HG03135 (cell line): ENCODE measurements at regions not wholly inside any gene's neighbourhood (a gene's known extent, or its start where the extent isn't known, plus 50 kb on each side); places are given as distances from the start of the nearest gene placed in this dataset.
"Not testable (repeated sequence)": the region's sequence is repeated elsewhere in the genome, so short reads cannot be mapped to it uniquely, and the experiment has no call there.

Experiments
- ATAC-seq: cut with Tn5 transposase; IDR thresholded peaks from one replicate; pipeline ENCODE4 v1.9.1; 2021; ENCODE audit warnings: mild to moderate bottlenecking, moderate library complexity; ENCODE audit not compliant: unreplicated experiment

DNA sequence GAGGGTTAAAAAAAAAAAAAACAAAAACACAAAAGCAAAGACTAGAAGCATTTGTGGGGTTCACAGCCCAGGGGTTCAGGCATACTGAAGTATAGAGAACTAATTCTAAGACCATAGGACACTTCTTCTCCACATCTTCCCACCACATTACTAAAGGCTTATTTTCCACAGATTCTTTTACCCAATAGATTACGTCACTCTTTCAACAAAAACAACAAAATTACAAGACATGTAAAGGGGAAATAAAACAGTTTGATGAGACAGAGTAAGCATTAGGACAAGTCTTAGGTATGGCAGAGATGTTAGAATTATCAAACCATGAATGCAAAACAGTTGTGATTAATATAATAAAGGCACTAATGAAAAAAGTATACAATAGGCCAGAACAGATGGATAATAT, 2013.7 kb downstream of the MRPL39 start:
- ATAC-seq: no peak

DNA sequence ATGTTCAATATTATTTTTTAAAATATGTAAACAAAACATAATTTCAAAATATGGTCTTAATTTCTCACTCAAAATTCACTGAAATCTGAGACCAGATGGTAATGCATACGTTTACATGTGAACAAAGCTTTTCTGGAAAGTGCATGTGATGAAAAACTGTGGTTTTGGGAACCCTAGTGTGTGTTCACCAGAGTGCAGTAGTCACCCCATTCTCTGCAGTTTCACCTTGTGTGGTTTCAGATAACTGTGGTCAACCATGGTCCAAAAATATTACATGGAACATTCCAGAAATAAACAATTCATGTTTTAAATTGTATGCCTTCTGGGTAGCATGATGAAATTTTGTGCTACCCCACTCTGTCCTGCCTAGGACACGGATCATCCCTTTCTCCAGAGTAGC, 2021.9 kb downstream of the MRPL39 start:
- no peak for ATAC-seq

DNA sequence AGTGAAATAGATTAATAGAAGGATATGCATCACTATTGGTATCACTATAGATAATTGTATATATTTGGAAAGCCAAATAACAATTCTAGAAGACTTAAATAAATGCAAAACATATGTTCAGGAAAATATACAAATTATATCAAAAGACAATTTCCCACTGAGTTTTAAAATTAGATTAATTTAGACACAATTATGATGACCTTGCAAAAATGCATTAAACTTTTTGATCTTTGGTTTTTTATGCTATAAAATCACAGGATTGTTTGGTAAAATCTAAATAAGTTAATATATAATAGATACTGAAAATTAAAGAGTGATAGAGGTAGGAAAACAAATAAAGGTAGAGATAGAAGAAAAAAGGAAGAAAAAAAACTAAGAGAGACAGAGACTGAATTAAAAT, 2027.7 kb downstream of the MRPL39 start:
- no peak for ATAC-seq

DNA sequence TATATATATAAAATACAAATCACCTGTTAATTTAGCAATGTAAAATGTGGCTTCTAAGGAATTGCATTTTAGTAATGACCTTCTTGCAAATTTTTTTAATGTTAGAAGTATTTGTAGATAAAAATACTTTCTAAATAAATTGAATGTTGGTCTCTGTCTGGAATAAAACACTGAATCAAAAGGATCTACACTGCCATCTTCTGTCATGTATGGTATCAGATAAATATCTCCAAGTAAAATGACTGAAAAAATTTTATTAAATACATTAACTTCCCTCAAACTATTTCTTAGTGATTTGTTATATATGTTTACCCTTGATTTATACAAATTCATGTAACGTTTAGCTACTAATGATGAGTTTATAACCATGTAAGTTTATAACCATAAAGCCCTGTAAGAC, 2029.3 kb downstream of the MRPL39 start:
- no peak for ATAC-seq

DNA sequence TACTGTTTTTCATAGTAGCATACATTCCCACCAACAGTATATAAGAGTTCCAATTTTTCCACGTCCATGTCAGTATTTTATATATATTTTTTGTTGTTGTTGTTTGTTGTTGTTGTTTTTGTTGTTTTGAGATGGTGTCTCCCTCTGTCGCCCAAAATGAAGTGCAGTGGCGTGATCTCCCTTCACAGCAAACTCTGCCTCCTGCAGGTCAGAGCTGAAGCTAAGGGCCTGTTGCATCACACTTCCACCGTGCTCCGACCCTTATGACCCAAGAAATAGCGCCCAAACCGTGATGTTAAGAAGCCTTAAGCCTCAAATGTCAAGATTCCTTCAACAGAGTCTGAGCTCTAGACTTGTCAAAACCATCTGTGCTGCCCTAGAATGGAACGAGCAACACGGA, 2032.3 kb downstream of the MRPL39 start:
- ATAC-seq: no peak

DNA sequence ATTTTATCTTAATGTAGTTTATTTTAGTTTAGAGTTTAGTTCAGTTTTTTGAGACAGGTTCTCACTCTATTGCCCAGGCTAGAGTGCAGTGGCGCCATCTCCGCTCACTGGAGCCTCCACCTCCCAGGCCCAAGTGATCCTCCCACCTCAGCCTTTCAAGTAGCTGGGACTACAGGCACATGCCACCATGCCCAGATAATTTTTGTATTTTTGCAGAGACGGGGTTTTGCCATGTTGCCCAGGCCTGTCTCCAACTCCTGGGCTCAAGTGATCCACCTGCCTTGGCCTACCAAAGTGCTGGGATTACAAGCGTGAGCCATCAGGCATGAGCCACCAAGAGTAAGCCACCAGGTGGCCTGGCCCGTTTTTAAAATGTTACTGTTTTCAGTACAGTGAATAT, 2058.4 kb downstream of the MRPL39 start:
- ATAC-seq: not testable (repeated sequence)

DNA sequence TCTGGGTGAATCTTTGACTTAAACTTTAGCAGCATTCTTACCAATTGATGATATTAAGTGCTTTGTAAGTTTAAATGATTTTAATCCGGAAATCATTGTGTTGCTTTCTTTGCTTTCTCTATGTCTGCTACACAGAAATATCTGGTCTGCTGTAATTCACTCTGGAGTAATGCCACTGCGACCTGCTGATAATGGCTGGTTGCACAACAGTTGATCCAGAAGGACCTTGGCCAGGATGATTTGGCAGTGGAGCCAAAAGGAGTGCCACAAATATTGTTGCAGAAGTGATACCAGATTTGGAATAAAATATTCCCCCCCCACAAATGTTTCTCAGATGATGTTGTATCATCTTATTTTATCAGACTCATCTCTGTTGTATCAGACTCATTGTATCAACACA, 2063.9 kb downstream of the MRPL39 start:
- ATAC-seq: no peak

DNA sequence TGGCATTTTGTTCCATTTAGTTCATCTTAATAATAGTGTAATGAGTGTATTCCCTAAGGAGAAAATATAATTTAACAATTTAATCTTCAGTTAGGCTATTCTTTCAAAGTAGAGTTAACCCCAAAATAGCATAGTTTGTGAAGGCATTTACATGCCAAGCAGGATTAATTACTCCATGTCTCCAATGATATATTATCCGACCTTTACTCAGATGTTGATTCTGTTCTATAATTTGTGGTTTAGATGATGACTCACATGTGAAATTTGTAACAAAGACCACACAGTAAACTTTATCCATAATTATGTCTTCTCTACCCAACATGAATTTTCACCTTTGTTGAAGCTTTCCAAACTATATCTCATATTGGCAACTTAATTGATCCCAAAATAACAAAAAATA, 2065.2 kb downstream of the MRPL39 start:
- ATAC-seq: no peak

DNA sequence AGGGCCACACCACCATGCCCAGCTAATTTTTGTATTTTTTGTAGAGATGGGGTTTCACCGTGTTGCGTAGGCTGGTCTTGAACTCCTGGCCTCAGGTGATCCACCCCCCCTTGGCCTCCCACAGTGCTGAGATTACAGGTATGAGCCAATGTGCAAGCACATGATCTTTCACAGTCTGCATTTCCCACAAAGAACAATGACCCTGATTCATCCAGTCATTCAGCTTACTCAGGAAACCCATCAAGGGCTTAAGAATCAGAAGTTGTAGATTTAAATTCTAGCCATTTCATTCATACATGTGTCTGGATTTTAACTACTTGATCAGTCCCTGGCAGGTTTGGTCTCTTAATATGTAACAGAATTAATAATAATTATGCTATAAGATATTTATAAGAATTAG, 2065.7 kb downstream of the MRPL39 start:
- no peak for ATAC-seq

DNA sequence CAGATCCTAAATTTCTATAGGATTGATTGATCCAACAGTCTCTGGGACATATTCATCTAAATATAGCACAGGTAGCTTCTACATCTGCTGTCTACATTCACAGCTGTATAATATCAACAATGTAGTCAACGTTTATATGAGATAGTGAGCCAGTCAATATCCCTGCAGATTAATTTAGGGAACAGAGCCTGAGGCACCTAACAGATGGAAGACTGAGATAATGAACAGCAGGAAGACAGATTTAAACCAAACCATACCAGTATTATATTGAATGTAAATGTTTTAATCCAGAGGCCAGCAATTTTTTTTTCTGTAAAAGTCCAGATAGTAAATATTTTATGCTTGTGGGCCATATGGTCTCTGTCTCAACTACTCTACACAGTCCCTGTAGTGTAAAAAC, 2072.4 kb downstream of the MRPL39 start:
- ATAC-seq: no peak

DNA sequence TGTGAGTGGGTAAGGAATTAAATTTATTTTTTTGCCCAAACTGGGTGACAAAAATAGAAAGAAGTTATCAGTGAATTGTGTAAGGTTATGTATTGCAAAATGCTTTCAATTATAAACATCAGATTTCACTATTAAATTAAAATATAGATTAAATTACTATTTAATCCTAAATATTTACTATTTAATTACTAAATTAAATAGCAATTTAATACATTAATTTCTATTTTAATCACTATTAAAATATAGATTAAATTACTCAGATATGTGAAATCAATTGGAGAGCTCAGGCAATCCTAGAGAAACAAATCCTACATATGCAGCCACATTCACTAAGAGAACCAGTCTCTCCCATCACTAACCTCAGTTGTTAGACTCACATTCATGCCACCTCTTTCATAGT, 2075.8 kb downstream of the MRPL39 start:
- ATAC-seq: no peak

DNA sequence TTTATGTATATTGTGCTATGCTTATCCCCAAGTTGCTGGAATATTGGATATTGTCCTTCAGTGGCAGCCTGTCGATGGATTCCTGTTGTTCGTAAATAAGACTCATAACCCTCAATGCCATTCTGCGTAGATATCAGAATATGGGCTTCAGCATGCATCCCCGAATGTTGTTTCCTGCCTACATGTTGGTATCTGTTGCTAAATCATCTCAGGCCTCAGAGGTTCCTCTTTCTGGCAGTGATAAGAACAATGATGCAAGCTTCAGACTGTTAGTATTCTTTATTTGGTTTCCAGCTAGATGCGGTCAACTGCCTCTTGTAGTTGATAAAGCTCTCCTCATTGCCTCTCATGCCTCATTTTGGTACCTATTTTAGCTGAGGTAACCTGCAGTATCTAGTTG, 2082.6 kb downstream of the MRPL39 start:
- ATAC-seq: no peak

DNA sequence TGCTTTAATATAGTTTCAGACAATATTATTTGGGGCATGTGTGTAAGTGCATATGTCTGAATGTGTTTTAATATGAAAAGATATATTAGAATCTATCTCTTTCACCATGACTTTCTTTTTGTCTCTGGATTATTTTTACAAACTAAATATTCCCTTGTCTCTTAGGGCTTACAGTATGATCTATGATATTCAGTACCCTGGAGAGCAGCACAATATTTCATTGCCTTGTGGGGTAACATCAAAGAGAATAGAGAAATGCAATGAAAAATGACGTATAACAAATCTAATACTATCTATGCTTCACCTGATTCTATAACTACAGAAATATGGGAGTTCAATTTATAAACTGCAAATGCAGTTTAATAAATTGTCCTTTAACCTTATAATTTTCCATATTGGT, 2084.5 kb downstream of the MRPL39 start:
- ATAC-seq: no peak

DNA sequence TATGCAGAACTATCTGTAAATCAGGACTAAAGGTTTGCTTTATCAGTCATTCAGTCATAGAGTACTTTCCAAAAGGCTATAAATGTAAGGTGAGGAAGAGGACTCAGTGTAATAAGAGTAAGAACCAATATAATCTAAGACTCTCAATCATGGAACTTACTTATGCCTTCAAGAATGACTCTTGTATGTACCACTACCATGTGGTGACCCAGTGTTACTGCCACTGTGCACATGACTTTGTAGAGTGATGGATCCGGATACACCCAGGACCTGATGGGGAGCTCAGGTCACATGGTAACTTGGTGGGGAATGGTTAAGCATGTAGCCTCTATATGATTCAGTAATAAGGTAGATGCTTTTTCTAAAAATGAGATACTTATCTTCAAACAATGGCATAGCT, 2099.8 kb downstream of the MRPL39 start:
- no peak for ATAC-seq

DNA sequence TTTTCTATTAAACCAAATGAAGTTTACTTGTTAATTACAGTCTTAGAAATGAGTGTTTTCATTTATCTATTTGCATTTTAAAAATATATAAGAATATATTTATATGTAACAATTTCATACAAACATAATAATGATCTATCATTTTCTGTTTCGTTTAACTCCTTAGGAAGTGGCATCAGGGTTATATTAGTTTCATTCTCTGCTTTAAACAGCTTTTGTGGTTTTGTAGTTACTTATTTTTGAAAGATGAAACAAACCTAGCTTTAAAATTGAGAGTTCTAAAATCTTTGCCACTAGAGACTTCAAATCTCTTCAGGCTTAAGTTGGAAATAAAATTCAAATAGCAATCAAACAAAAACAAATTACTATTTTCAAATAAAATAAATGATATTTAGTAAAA, 2110.6 kb downstream of the MRPL39 start:
- peak; percentile 90 for ATAC-seq

DNA sequence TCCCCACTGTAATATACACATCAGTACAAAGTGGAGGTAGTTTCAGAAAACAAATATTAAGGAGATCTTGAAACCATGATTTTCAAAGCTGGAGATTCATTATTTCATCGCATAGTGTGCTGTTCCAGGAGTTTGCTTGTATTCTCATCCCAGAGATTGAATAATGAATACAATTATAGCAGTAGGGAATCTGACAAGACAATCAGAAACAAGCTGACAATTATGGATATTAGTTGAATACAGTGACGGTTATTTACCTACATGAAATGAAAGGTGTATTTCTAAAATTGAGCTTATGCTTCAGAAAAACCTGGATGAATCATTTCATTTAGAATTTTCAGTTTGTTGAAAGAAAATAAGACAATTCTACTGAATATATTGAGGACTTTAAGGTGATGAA, 2119.0 kb downstream of the MRPL39 start:
- ATAC-seq: no peak

DNA sequence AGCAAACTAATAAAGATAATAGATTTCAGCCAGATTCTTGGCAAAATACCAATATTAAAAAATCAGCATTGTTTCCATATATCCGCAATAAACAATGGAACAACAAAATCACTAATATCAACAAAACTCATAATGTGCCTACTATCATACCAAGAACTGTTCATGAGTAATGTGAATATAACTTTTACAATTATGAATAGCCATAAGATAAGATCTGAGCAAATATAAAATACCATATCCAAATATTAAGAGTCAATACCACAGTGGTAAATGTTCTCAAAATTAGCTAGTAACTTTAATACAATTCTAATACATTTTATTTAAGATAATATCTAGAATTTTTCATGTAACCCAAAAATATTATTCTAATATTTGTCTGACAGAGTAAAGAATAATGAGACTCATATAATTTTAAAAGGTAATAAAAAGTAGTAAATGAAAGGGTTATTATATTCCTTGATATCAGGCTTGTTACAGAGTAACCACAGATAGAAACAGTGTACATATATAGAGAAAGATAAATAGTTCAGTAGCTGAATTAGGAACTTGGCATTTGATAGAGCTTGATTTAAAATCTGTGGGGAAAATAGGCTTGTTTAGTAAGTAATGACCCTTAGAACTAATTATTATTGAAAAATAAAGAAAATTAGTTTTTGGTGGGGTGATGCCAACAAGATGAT, 2126.6 kb downstream of the MRPL39 start:
- ATAC-seq: no peak

DNA sequence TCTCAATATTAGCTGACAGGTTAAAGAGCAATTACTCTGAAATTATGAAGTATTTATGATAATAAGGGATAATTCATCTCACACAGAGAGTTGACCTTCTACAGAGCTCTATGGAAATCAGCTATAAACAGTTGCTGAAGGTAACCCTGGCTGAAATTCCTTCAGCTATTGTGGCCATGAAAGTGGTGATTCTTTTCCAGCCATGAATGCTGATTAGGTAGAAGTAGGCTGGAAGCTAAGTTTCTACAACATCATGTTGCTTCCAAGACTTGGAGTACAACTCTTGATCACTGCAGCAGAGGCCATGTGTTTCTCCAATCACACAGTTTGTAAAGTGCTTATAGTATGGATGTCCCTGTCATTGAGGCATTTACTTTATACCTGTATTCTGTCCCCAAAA, 2128.9 kb downstream of the MRPL39 start:
- ATAC-seq: no peak

DNA sequence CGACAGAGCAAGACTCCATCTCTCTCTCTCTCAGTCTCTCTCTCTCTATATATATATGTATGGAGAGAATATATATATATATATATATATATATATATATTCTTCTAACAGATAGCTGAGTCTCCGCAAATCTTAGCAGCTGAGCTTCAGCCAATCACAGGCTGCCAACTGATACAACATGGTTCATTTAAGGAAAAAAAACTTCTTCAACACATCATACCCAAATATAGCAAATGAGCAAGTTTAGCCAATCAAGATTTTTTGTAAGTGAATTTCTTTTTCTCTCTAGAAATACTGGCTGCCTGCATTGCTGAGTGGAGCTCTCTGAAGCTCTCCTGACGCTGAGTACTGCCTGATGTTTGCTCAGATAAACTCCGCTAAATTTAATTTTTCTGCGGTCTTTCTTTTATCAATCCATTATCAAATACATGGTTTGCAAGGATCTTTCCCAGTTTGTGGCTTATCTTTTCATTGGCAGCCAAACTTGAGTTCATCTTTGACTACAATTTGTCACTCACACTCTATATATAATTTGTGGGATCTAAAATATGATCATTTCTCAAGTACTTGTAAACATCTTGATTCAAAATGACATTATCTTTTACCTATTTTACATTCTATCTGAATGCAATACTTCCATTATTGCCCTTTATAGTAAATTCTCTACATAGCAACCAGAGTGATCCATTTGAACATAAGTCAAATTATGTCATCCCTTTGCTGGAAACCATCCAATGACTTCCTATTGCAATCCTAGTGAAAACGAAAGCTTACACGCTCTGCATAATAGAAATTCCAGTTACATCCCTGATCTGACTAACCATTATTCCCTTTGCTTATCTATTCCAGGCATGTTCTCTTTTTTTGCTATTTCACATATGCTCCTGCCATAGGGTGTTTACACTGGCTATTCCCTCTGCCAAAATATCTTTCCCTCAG, 2131.7 kb downstream of the MRPL39 start:
- ATAC-seq: no peak

DNA sequence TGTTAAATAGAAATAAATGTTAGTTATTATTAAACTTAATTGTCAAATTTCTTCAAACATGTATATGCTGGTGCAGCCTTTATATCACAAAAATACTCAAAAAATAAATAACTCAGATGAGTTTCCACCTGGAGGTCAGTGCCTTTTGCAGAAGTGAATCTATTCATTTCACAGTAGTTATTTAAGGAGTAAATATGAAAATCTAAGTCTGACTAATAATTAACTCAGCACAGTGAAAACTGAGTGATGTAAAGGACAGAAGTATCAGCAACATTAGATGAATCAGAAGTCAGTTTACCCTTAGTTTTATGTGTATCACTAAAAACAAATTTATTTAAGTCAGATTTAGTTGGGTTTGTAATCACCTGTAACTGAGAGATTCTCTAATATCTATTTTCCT, 2135.4 kb downstream of the MRPL39 start:
- ATAC-seq: peak; percentile 96

DNA sequence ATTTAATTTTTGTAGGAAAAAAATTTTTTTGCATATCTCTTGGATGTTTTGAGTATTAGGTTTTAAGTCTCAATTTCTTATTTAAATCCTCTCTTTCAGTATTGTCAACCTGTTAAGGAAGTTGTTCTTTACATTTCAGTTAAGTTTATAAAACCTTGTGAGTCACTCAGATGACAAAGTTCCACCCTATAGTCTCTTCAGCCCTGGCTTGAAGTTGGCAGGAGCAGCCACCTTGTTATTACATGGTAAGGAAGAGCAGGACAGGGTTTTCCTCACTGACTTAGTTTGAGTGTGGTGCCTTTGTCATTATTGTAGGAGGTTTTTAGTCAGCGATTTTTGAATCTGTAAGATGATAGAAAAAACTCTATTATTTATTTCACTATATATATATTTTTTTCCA, 2143.9 kb downstream of the MRPL39 start:
- no peak for ATAC-seq

DNA sequence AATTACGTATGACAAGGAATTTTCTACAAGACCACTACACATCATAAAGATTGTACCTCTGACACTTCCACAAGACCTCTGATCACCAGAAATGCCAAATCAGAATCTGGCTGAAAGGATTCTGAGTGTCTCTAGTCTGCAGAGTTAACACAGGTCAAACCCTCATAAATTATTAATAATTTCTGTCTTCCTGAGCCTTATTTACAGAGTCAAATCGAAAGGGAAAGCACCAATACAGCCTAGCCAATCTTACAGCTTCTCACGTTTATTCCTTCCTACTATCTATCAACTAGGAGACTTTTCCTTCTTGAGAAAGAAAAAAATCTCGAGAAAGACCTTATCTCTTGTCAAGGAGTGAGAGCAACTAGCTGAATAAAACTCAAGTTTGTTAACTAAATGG, 2151.6 kb downstream of the MRPL39 start:
- ATAC-seq: peak; percentile 78
